ENCODE measurements at regions not wholly inside any gene's neighbourhood (a gene's known extent, or its start where the extent isn't known, plus 50 kb on each side); places are given as distances from the start of the nearest gene placed in this dataset.
"Not testable (repeated sequence)": the region's sequence is repeated elsewhere in the genome, so short reads cannot be mapped to it uniquely, and the experiment has no call there.

DNA sequence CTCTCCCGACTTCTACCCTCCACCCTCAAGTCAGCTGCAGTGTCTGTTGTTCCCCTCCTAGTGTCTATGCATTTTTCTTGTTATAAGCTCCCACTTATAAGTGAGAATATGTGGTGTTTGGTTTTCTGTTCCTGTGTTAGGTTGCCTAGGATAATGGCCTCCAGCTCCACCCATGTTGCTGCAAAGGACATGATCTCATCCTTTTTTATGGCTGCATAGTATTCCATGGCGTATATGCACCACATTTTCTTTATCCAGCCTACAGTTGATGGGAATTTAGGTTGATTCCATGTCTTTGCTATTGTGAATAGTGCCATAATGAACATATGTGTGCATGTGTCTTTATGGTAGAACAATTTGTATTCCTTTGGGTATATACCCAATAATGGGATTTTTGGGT, 80.7 kb downstream of the SPTSSA start:
- not testable (repeated sequence) for DNase-seq

DNA sequence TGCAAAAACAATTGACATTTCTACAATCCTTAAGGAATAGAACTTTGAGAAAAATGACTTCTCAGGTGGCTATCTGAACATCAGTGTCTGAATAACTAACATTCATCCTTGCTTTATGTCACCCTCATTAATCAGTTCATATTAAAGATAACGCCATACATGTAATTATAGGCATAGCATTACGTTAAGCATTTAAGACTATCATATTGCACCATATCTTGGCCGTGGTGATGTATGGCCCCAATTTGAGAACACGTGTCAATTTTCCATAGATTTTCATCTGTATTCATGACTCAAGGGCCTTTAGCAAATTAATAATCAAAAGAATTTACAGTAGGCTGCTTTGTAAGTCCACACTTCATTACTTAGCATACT, 81.6 kb downstream of the SPTSSA start:
- no peak for DNase-seq

DNA sequence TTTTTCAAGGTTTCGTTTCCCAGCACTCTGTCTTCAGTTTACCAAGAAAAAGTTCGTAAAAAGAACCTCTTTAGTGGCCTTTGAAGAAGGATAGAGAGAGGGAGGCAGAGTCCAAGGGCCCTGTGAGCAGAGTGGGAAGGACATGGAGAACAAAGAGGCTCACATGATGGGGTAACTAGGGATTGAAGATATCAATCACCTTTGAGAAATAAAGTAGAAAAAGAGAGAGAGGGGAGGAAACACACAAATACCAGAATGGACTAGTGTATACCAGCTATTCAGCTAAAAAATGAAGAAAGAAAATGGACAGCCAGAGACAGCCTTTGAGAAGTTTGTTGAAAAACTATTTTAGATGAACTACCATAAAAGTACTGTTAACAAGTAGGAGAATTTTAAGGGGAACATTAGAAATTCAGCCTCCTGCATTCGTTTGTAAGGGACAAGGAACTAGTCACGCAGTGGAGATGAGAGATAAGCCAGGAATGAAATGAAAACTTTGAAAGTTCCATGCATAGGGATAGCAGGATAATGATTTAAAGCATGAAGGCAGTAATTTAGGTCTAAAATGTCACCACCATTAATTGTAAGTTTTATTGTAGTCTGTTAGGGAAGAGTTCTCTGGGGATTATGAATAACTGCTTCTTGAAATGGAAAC, 82.1 kb downstream of the SPTSSA start:
- DNase-seq, result no peak

DNA sequence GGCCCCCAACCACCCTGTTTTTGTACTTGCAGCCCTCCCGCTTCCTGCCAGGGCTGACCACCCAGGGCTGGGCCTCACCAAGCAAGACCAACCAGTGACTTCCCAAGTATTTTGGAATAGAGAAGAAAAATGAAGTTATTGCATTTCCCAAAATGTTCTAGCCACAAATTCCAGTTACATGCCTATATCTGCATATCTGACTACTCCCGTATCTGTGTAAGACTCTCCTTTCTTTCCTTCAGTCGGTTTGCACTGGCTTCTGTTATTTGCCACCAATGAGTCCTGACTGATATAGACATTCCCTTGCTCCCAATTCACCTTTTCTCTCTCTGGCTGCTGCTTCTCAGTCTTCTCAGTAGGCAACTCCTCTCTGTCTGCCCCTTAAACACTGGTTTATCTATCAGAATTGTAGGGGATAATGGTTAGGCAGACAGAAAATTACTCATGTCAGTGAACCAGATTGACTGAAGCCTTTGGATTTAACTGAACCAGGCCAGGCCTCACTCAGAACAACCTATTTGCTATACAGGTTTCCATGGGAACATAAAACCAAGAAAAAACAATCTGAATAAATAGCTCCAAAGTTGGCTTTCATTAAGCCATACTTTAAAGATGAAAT, 85.3 kb downstream of the SPTSSA start:
- no peak for DNase-seq

DNA sequence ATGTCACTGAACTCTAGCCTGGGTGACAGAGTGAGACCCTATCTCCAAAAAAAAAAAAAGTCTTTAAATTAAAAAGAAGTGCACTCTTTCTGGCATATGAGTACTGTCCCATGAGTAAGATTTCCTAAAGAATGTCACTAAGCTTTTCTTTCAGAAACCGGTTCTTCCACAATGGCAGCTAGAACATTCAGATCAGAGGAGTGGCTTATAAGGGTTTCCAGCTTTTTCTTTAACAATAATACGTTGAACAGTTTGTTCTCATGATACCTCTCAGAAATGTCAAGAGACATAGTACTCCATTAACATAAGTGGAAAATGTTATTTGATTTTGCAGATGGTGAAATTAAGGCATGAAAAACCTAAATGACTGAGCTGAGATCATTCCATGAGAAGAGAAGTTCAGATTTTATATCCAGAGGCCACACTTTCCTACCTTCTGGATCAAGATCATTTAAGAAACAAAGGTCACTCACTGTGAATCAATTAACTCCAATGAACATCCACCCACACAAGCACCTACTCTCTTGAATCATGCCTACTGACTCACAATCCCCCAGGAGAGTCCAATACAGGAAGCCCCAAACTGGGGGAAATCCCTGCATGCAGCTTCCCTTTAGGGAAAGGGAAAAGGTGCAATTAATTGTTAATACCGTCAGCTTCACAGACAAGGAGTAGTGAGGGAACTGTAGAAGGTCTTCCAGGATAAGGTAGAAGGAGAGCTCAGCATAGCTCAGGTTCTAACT, 86.9 kb downstream of the SPTSSA start:
- DNase-seq, result no peak

DNA sequence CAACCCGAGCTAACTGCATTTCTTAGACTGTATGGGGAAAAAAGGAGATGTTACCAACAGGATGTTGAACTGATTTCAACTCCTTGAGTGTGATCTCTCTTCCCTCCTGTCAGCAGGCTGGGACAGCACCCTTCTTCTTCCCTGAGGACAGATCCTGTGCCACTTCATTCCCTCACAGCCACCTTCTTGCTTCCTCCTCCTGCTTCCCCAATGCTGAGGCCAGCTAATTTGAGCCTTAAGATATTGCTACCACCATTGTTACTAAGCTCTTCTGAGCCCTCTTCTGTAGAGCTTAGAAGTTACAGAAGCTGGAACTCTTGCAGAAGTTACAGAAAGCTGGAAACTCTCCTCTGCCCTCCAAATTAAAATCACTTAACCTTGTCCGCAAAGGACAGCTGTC, 88.8 kb downstream of the SPTSSA start:
- no peak for DNase-seq

DNA sequence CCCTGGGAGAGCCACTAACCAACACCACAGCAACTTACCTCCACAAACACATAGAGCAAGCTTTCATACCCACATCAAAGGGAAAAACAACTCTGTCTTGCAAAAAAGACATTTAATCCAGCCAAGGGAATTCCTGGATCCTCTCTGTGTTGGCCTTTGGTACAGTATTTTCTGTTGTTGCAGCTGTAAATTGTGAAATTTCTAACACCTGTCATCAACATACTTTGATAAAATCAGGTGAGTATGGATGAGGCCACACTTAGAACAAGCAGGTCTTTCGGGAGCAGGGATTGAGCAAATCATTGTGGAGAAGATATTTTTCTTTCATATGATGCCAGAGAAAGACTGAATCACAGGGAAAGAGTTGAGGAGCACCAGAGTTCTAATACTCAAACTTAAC, 89.3 kb downstream of the SPTSSA start:
- no peak for DNase-seq

DNA sequence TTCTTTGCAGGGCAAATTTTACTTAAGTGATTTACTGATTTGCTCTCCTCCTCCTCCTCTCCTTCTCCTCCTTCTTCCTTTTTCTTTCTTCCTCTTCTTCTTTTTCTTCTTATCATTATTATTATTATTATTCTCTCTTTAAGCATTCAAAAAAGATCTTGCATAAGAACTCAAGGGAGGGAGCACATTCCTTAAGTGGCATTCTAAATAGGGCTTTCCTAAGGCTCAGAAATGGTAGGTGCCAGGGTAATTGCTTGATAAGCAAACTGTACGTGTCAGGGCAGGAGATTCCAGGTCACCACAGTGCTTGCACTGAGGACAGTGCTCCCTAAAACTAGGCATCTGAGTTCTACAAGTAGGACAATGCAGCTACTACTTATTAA, 92.4 kb downstream of the SPTSSA start:
- no peak for DNase-seq

DNA sequence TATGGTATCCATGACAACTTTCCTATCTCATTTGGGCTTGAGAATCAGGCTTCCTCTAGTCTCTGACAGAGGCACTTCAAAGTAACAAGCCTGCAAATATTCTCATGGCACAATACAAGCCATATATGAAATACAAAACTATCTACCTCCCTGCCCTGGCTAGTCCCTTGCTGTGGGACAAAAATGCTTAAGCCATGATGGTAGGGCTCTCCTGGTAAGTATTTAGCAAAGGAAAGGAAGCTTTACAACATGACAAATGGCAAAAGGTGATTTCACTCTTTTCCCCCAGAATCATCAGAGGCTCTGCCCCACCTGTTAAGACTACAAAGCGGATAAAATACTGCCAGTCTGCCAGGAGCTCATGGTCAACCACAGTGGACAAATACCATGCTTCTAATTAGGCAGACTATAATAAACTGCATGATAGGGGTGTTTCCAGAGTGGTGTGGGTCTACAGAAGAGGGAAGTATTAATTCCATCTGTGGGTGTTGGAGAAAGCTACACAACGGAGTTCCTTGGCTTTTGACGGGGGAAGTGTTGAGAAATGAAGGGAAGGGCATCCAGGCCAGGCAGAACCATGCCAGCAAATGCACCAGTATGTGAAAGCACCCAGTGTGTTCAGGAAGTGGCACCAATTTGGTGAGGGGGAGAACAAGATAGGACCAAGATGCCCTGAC, 92.9 kb downstream of the SPTSSA start:
- no peak for DNase-seq

DNA sequence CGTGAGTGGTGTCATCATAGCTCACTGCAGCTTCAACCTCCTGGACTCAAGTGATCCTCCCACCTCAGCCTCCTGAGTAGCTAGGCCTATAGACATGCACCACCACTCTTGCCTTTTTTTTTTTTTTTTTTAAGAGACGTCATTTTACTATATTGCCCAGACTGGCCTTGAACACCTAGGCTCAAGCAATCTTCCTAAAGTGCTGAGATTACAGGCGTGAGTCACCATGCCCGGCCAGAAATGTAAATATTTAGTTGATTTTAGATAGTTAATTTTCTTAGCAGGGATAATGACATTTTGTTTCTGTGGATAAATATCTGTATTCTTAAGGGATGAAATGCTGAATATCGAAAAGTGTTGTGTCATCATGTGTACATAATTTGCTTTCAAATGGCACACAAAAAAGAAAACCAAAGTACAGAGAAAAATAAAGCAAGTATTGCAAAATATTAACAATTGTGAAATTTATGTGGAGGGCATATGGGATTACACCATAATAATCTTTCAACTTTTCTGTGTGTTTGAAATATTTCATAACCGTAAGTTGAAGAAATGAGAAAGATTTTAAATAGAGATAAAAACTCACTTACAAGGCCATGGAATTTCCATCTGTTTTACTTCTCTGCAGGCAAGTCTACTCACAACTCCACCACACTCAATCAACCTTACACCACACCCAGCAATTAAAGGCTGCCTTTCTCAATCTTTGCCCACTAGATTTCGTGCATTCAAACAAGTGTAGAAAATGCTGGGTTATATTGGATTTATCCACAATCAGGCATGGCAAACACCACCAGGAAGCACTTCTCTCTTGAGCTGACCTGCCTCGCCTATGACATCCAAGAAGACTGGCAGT, 93.7 kb downstream of the SPTSSA start:
- DNase-seq, result no peak

DNA sequence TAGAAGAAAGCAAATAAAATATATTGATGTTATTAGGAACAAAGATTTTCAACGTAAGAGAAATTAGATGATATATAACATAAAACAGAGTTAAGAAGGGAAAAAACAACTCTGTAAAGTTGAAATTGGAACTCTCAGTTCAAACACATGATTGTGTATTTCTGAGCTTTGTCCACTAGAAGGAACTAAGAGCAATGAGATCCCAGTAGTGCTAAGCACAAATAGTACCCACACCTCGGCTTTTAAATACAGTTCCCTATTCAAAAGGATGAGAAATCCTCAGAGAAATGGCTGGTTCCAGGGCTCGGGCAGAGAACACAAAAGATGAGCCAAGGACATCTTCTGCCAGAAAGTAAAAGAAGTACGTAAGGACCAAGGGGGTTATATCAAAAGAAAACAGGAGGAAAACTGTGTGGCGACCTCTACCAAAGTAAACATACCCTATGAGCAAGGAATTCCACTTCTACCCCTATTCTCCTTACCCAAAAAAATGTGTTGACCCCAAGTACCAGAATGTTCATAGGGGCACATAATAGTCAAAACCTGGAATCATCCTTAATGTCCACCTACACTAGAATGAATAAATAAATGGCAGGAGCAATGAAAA, 96.6 kb downstream of the SPTSSA start:
- DNase-seq, result no peak

DNA sequence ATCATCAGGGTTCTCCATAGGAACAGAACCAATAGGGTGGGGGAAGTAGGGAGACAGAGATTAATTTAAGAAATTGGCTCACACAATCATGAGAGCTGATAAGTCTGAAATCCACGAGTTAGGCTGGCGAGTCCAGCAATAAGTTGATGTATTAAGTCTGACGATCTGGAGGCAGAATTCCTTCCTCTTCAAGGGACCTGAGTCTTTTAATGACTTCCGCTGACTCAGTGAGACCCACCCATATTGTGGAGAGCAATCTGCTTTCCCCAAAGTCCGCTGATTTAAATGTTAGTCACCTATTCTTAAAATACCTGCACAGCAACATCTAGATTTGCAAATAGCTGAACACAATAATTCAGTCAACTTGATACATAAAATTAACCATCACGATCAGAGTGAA, 97.8 kb downstream of the SPTSSA start:
- DNase-seq, result no peak

DNA sequence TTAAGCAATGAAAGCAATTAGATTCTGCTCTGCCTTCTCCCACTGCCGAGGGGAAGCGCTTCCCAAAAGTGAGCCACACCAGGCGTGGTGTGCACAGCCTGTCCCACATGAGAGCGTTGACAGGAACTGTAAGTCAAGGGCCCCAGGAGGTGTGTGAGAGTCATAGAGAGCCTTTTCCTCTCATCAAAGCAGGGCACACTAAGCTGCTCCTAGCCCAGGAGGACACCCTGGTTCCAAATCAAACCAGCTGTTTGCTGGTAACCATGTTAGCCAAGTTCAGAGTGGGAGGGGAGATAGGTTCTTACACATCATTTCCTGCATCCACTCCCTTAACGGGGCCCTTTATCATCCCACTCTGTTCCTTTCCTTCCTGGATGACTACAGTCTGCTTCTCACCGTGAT, 98.3 kb downstream of the SPTSSA start:
- DNase-seq, result no peak

DNA sequence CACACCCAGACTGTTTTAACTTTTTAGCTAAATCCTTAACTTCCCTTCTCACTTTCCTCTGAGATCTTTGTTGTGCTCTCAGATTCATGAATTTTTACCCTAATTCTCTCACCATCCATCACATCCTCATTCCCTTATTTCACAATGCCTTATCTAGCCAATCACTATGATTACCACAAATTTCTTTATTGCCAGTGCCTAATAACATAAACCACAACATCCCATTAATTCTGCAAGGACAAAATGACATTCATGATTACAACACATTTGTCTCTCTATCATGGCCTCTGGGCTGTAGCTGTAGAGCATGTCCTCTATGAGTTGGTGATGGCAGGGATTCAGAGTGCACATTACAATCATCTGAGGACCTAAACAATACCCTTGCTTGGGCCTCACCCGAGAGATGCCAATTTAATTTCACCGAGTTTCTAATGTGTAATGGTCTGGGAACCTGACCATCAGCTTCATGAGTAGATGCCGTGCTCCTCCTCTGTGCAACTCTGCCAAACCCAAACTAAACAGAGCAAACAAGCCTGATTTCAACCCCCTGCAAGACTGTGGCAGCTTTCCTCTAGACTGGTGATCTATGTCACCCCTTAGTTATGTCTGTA, 99.3 kb downstream of the SPTSSA start:
- no peak for DNase-seq

DNA sequence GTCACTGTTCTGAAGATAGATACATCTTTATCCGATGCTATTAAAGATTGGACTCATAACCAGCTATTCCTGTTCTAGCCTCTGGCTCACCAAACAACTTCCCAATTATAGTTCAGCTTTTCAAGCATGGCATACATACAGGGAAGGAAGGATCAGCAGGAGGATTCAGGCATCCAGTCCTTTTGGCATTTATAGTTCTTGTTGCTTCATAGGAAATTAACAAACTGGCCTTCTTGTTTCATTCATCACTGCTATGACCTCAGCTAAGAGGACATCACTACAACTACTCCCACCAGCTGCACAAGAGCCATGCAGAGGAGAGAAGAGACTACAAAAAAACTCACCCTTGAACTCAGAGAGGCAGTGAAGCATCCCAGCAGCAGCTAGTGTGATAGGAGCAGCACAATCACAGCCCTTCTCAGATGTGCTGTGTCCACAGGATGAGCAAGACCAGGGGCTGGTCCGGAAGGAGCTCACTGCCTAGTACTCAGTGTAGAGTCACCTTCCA, 100.5 kb downstream of the SPTSSA start:
- DNase-seq, result no peak

DNA sequence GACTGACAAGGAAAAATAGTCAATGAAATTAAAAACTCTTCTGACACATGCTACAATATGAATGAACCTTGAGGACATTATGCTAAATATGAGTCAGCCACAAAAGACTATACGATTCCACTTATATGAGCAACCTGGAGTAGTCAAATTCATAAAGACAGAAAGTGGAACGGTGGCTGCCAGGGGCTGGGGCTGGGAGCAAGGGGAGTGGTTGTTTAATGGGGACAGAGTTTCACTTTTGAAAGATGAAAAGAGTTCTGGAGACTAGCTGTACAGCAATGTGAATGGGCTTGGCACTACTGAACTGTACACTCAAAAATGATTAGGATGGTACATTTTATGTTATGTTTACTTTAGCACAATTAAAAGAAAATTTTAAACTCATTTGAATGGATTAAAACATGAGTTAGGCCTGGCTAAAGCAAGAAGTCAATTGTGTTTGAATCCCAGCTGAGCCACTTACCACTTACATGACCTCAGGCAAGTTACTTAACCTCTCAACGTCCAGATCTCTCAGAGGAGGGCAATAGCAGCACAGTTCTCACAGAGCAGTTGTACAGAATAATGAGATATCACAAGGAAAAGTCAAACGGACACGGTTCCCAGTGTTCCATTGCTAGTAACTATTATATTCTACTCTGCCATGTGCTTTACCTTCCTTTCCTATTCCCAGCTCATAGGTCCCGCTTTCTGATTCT, 102.5 kb downstream of the SPTSSA start:
- DNase-seq, result no peak

DNA sequence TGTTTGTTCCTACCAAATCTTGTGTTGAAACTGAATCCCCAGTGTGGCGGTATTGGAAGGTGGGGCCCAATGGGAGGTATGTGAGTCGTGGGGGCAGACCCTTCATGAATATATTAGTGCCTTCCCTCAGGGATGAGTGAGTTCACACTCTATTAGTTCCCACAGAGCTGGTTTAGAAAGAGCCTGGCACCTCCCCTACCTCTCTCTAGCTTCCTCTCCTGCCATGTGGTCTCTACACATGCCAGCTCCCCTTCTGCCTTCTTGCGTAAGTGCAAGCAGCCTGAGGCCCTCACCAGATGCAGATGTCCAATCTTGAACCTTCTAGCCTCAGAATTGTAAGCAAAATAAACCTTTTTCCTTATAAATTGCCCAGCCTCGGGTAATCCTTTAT, 105.8 kb downstream of the SPTSSA start:
- DNase-seq, result no peak

DNA sequence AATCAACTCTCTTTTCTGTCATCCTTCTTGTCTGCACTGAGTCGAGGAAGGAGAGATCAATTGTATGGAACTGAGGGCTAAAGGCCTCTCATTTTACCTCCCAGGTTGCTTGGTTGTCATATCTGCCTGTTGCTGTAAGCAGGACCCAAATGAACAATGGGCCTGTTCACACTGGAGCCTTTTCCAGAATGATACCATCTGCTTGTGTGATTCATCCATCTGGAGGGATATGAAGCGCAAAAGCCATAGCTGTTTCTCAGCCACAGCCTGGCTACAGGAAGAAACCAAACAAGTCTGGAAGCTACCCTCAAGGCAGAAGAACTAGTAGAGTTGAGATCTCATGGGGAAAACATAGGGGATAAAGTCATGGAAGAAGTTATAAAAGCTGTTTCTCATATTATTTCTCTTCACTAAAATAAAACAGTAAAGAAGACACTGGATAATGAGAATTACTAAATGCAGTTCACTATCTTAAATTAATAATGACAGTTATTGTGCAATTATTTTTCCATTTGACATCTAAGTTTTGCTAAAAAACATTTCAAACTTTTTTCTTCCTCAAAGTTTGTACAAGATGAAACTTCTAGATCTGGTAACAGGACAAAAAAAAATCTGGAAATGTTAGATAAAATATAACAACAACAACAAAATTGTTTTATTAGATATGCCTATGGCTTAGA, 106.3 kb downstream of the SPTSSA start:
- no peak for DNase-seq

DNA sequence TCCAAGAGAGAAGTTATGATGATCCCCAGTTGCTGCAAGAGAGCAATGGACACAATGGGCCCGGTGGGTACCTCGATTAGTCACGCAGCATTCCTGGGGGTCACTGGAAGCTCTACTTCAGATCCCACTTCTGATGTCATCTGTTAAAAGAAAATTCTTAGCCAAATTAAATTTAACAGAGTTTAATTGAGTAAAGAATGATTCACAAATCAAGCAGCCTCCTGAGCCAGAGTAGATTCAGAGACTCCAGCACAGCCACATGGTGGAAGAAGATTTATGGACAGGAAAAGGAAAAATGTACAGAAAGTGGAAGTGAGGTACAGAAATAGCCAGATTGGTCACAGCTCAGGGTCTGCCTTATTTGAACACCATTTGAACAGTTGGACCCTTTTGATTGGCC, 107.5 kb downstream of the SPTSSA start:
- no peak for DNase-seq

DNA sequence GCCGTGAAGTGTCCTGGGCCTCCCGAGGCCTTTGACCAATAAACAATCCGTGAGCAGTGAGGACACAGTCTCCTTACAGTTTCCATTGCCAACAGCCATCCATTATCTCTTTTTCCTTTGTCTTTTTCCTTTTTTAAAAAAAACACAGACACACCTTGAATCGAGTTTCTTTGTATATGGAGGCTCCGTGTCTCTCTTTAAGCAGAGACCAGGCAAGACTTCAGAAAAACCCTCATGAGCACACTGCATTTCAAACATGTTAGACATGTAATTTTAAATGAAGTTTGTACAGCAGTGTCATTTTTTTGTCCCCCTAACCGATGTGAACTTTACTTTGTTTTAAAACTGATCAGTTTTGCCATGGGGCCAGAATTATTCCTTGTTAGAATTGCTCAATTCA, 111.1 kb downstream of the SPTSSA start:
- no peak for DNase-seq

DNA sequence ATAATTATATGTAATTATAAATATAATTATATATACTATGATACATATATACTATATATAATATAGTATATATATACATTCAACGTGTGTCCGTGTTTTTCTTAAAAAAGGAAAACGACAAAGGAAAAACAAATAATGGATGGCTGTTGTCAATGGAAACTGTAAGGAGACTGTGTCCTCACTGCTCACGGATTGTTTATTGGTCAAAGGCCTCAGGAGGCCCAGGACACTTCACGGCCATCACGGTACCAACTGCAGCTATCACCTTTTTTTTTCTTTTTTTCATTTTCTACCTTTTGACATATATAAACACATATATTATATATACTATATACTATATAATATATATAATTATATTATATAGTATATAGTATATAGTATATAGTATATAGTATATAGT, 113.4 kb downstream of the SPTSSA start:
- DNase-seq, result no peak
